Right lung (tissue), 2 donors: ENCODE measurements at regions not wholly inside any gene's neighbourhood (a gene's known extent, or its start where the extent isn't known, plus 50 kb on each side); places are given as distances from the start of the nearest gene placed in this dataset.

Experiments
- DNase-seq, 2 donors: peaks; one replicate each; pipeline ENCODE4 v3.0.0-alpha.2; 2013

- no peak for DNase-seq
Observed at GRCh38 chr4:23245203-23245832, 552.6 kb downstream of the GBA3 start.

- no peak for DNase-seq
Observed at GRCh38 chr4:23242962-23243361, 550.2 kb downstream of the GBA3 start.

GRCh38 chr4:23241408-23241807, 548.7 kb downstream of the GBA3 start:
- no peak for DNase-seq

- no peak for DNase-seq
Observed at GRCh38 chr4:23238848-23239247, 546.1 kb downstream of the GBA3 start.

GRCh38 chr4:23237771-23238170, 545.0 kb downstream of the GBA3 start:
- DNase-seq: peak; percentile 9 to 19

- peak in 1 of 2 donors; percentile 8 for DNase-seq
Observed at GRCh38 chr4:23235628-23236390, 543.1 kb downstream of the GBA3 start.

GRCh38 chr4:23234716-23235115, 542.0 kb downstream of the GBA3 start:
- no peak for DNase-seq

GRCh38 chr4:23234018-23234417, 541.3 kb downstream of the GBA3 start:
- DNase-seq: no peak

GRCh38 chr4:23233596-23233995, 540.9 kb downstream of the GBA3 start:
- DNase-seq: no peak

- no peak for DNase-seq
Observed at GRCh38 chr4:23232987-23233386, 540.2 kb downstream of the GBA3 start.

- DNase-seq: no peak
Observed at GRCh38 chr4:23225564-23225963, 532.8 kb downstream of the GBA3 start.

GRCh38 chr4:23224684-23225420, 532.1 kb downstream of the GBA3 start:
- DNase-seq: no peak

- DNase-seq: no peak
Observed at GRCh38 chr4:23220911-23221310, 528.2 kb downstream of the GBA3 start.

- DNase-seq: no peak
Observed at GRCh38 chr4:23219779-23220408, 527.2 kb downstream of the GBA3 start.

- DNase-seq: no peak
Observed at GRCh38 chr4:23213198-23213597, 520.5 kb downstream of the GBA3 start.

GRCh38 chr4:23212558-23212957, 519.8 kb downstream of the GBA3 start:
- no peak for DNase-seq

- DNase-seq: no peak
Observed at GRCh38 chr4:23207059-23207458, 514.3 kb downstream of the GBA3 start.

GRCh38 chr4:23202712-23203247, 510.0 kb downstream of the GBA3 start:
- DNase-seq: no peak

- no peak for DNase-seq
Observed at GRCh38 chr4:23194751-23195150, 502.0 kb downstream of the GBA3 start.

GRCh38 chr4:23174179-23174578, 481.4 kb downstream of the GBA3 start:
- DNase-seq: no peak

- DNase-seq: no peak
Observed at GRCh38 chr4:23171976-23172375, 479.2 kb downstream of the GBA3 start.
